GM23338 (cell line): ENCODE measurements at regions not wholly inside any gene's neighbourhood (a gene's known extent, or its start where the extent isn't known, plus 50 kb on each side); places are given as distances from the start of the nearest gene placed in this dataset.
A peak's percentile ranks its signal among the peaks of the same experiment; 100 is the strongest.

Experiments
- ATAC-seq: fragments of 200-7000 bp; cut with Tn5 transposase; 3 replicates; pipeline ENCODE4 v1.9.1; 2020
- DNase-seq: peaks from one replicate; pipeline ENCODE4 v3.0.0-alpha.2; 2015; ENCODE audit warnings: low spot score
- H2AFZ ChIP-seq: fragments of 200-600 bp; sonication (generic); 2 replicates; pipeline ENCODE4 v1.8.0; 2016; ENCODE audit warnings: antibody characterized with exemption, mild to moderate bottlenecking, moderate library complexity
- H3F3A ChIP-seq: fragments of 200-600 bp; sonication (generic); replicated peaks from 2 replicates; pipeline ENCODE4 v1.8.0; 2017; ENCODE audit warnings: antibody characterized with exemption, mixed run types, low read depth
- H3K27ac ChIP-seq: fragments of 200-600 bp; sonication (generic); 2 replicates; pipeline ENCODE4 v1.6.1; 2016; ENCODE audit warnings: low read depth
- H3K27me3 ChIP-seq: fragments of 200-600 bp; sonication (generic); 2 replicates; pipeline ENCODE4 v1.8.0; 2016; ENCODE audit warnings: mild to moderate bottlenecking, mixed run types, moderate library complexity; ENCODE audit not compliant: insufficient read depth
- H3K36me3 ChIP-seq: fragments of 200-600 bp; sonication (generic); 2 replicates; pipeline ENCODE4 v1.8.0; 2016; ENCODE audit warnings: mild to moderate bottlenecking; ENCODE audit not compliant: insufficient read depth
- H3K4me1 ChIP-seq: fragments of 200-600 bp; sonication (generic); 2 replicates; pipeline ENCODE4 v1.8.0; 2016; ENCODE audit warnings: mild to moderate bottlenecking, moderate library complexity; ENCODE audit not compliant: insufficient read depth
- H3K4me2 ChIP-seq: fragments of 200-600 bp; sonication (generic); 2 replicates; pipeline ENCODE4 v1.7.1; 2017; ENCODE audit warnings: mixed run types
- H3K4me3 ChIP-seq: fragments of 200-600 bp; sonication (generic); 2 replicates; pipeline ENCODE4 v1.6.1; 2016; ENCODE audit warnings: mixed run types
- H3K79me2 ChIP-seq: fragments of 200-600 bp; sonication (generic); replicated peaks from 2 replicates; pipeline ENCODE4 v1.8.0; 2017; ENCODE audit warnings: mild to moderate bottlenecking; ENCODE audit not compliant: insufficient read depth
- H3K9me2 ChIP-seq: fragments of 200-600 bp; sonication (generic); 2 replicates; pipeline ENCODE4 v1.8.0; 2017; ENCODE audit not compliant: insufficient read depth
- H4K20me1 ChIP-seq: fragments of 200-600 bp; sonication (generic); replicated peaks from 2 replicates; pipeline ENCODE4 v1.8.0; 2017; ENCODE audit warnings: mild to moderate bottlenecking; ENCODE audit not compliant: insufficient read depth
- H3K27ac Mint-ChIP-seq: 2 replicates; pipeline ENCODE4 v1.8.0; 2020; ENCODE audit warnings: inconsistent platforms, mild to moderate bottlenecking, moderate library complexity, mixed read lengths
- H3K27me3 Mint-ChIP-seq: 3 replicates; pipeline ENCODE4 v1.8.0; 2022; ENCODE audit warnings: low read depth, mild to moderate bottlenecking, moderate library complexity, mixed read lengths, inconsistent platforms; ENCODE audit not compliant: insufficient read depth, poor library complexity
- H3K36me3 Mint-ChIP-seq: 3 replicates; pipeline ENCODE4 v1.8.0; 2021; ENCODE audit warnings: low read depth, mild to moderate bottlenecking, inconsistent platforms, moderate library complexity, mixed read lengths
- H3K4me1 Mint-ChIP-seq: 3 replicates; pipeline ENCODE4 v1.8.0; 2020; ENCODE audit warnings: mild to moderate bottlenecking, inconsistent platforms, mixed read lengths
- H3K4me3 Mint-ChIP-seq: 3 replicates; pipeline ENCODE4 v1.8.0; 2021; ENCODE audit warnings: moderate library complexity, mild to moderate bottlenecking, inconsistent platforms, mixed read lengths
- H3K9me3 Mint-ChIP-seq: 3 replicates; pipeline ENCODE4 v1.8.0; 2020; ENCODE audit warnings: moderate library complexity, mild to moderate bottlenecking, inconsistent platforms, mixed read lengths
- CREB1 ChIP-seq: fragments of 250-450 bp; sonication (Bioruptor Pico); IDR thresholded peaks from 2 replicates; pipeline ENCODE4 v1.5.0; 2020; ENCODE audit warnings: low read depth, mild to moderate bottlenecking, moderate library complexity
- ETS1 ChIP-seq: IDR thresholded peaks from 2 replicates; pipeline ENCODE4 v1.6.1; 2016; ENCODE audit warnings: antibody characterized with exemption
- EZH2 ChIP-seq: fragments of 200-600 bp; sonication (generic); IDR thresholded peaks from one replicate; pipeline ENCODE4 v1.8.0; 2017; ENCODE audit warnings: antibody characterized with exemption, mild to moderate bottlenecking, low read depth; ENCODE audit not compliant: unreplicated experiment
- EZH2phosphoT487 ChIP-seq: fragments of 200-600 bp; sonication (generic); IDR thresholded peaks from one replicate; pipeline ENCODE4 v1.8.1; 2018; ENCODE audit warnings: antibody characterized with exemption; ENCODE audit not compliant: unreplicated experiment
- JUNB ChIP-seq: IDR thresholded peaks from one replicate; pipeline ENCODE4 v1.6.1; 2016; ENCODE audit warnings: antibody characterized with exemption; ENCODE audit not compliant: unreplicated experiment
- NANOG ChIP-seq: IDR thresholded peaks from 2 replicates; pipeline ENCODE4 v1.6.1; 2016; ENCODE audit warnings: antibody characterized with exemption, borderline replicate concordance
- POLR2AphosphoS5 ChIP-seq: IDR thresholded peaks from 2 replicates; pipeline ENCODE4 v1.6.1; 2016; ENCODE audit warnings: antibody characterized with exemption, low read depth
- STAT1 ChIP-seq: IDR thresholded peaks from one replicate; pipeline ENCODE4 v1.6.1; 2016; ENCODE audit warnings: antibody characterized with exemption; ENCODE audit not compliant: unreplicated experiment
- ZNF114 ChIP-seq: fragments of 250-450 bp; sonication (Bioruptor Pico); IDR thresholded peaks from 2 replicates; pipeline ENCODE4 v1.5.0; 2020; ENCODE audit warnings: mild to moderate bottlenecking, moderate library complexity
- ZNF331 ChIP-seq: fragments of 250-450 bp; sonication (Bioruptor Pico); IDR thresholded peaks from 2 replicates; pipeline ENCODE4 v1.5.0; 2020; ENCODE audit warnings: low read depth, mild to moderate bottlenecking, moderate library complexity
- TF ChIP-seq, protein P1 (sequence below): fragments of 250-450 bp; sonication (Bioruptor Pico); IDR thresholded peaks from 2 replicates; pipeline ENCODE4 v1.5.0; 2020; ENCODE audit warnings: mild to moderate bottlenecking, moderate library complexity
- TF ChIP-seq, protein P2 (sequence below), 2 experiments: fragments of 200-600 bp in 1 of 2; sonication (generic) in 1 of 2; conservative IDR thresholded peaks; 2 replicates each; pipeline versions ENCODE4 v1.5.1 to v1.6.1; 2016 to 2017; ENCODE audit warnings: antibody characterized with exemption in 2 of 2, low read depth in 2 of 2, mild to moderate bottlenecking in 2 of 2, moderate library complexity in 1 of 2
- TF ChIP-seq, protein P3 (sequence below): IDR thresholded peaks from one replicate; pipeline ENCODE4 v1.6.1; 2018; ENCODE audit warnings: antibody characterized with exemption; ENCODE audit not compliant: unreplicated experiment

DNA sequence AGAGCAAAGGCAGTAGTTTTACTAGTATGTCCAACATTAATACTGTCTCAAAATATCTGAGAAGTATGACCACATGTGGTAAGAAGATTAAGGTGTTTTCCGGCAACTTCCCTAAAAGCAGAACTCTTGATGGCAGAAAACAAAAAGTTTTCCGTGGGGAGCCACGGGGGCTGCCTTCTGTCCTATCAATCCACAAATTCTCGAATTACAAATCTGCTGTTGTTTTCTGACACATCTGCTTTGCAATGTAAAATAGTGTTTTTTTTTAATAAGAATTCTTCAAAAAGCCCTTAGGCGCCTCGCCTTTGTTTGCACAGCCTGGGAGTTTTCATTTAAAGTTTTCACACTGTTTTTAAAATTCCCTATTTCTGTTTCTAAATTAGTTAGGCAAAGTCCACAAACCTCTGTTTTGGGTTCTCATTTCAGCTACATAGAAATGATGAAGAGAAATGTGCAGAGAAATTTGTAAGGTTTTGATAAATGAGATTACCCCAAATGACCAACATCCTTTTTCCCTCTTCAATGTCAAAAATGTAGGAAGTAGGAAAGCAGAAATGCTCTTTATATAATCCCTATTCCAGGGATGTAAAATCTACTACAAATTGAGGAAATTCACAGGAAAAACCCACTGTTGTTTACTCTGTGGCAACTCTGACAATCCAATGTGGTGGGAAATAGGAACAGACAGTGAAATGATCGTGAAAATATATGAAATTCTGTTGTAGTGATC, 385.8 kb downstream of the ZEB2 start:
- no peaks in the 10 kb centered on the region for H3K36me3 Mint-ChIP-seq
- Histone ChIP-seq H3K4me1 (peaks cover 13% of the 10 kb centered on the region; the same call in 1 of the 2 replicates), H3K9me2 (no peaks in the 10 kb centered on the region), H3K27me3 (peaks cover 12% of the 10 kb centered on the region; the same call in 1 of the 2 replicates), H3K4me2 (peak overlapping the region; percentile 67), H3K36me3 (no peaks in the 10 kb centered on the region), H2AFZ (no peak overlapping the region), H3K4me3 (0 out of 2 replicates have a peak overlapping the region, but pooled peaks have one; percentile 12), H3K27ac (no peak overlapping the region), H3K79me2 (no peaks in the 10 kb centered on the region), H3F3A (no peaks in the 10 kb centered on the region), H4K20me1 (no peaks in the 10 kb centered on the region)
- H3K27me3 Mint-ChIP-seq = no peaks in the 10 kb centered on the region
- TF ChIP-seq, protein P1, sequence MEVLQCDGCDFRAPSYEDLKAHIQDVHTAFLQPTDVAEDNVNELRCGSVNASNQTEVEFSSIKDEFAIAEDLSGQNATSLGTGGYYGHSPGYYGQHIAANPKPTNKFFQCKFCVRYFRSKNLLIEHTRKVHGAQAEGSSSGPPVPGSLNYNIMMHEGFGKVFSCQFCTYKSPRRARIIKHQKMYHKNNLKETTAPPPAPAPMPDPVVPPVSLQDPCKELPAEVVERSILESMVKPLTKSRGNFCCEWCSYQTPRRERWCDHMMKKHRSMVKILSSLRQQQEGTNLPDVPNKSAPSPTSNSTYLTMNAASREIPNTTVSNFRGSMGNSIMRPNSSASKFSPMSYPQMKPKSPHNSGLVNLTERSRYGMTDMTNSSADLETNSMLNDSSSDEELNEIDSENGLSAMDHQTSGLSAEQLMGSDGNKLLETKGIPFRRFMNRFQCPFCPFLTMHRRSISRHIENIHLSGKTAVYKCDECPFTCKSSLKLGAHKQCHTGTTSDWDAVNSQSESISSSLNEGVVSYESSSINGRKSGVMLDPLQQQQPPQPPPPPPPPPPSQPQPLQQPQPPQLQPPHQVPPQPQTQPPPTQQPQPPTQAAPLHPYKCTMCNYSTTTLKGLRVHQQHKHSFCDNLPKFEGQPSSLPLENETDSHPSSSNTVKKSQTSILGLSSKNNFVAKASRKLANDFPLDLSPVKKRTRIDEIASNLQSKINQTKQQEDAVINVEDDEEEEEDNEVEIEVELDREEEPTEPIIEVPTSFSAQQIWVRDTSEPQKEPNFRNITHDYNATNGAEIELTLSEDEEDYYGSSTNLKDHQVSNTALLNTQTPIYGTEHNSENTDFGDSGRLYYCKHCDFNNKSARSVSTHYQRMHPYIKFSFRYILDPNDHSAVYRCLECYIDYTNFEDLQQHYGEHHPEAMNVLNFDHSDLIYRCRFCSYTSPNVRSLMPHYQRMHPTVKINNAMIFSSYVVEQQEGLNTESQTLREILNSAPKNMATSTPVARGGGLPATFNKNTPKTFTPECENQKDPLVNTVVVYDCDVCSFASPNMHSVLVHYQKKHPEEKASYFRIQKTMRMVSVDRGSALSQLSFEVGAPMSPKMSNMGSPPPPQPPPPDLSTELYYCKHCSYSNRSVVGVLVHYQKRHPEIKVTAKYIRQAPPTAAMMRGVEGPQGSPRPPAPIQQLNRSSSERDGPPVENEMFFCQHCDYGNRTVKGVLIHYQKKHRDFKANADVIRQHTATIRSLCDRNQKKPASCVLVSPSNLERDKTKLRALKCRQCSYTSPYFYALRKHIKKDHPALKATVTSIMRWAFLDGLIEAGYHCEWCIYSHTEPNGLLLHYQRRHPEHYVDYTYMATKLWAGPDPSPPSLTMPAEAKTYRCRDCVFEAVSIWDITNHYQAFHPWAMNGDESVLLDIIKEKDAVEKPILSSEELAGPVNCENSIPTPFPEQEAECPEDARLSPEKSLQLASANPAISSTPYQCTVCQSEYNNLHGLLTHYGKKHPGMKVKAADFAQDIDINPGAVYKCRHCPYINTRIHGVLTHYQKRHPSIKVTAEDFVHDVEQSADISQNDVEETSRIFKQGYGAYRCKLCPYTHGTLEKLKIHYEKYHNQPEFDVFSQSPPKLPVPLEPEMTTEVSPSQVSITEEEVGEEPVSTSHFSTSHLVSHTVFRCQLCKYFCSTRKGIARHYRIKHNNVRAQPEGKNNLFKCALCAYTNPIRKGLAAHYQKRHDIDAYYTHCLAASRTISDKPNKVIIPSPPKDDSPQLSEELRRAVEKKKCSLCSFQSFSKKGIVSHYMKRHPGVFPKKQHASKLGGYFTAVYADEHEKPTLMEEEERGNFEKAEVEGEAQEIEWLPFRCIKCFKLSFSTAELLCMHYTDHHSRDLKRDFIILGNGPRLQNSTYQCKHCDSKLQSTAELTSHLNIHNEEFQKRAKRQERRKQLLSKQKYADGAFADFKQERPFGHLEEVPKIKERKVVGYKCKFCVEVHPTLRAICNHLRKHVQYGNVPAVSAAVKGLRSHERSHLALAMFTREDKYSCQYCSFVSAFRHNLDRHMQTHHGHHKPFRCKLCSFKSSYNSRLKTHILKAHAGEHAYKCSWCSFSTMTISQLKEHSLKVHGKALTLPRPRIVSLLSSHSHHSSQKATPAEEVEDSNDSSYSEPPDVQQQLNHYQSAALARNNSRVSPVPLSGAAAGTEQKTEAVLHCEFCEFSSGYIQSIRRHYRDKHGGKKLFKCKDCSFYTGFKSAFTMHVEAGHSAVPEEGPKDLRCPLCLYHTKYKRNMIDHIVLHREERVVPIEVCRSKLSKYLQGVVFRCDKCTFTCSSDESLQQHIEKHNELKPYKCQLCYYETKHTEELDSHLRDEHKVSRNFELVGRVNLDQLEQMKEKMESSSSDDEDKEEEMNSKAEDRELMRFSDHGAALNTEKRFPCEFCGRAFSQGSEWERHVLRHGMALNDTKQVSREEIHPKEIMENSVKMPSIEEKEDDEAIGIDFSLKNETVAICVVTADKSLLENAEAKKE = no peak
- TF ChIP-seq JUNB (no peak), ETS1 (no peak), CREB1 (no peak), EZH2phosphoT487 (no peak), EZH2 (no peak), ZNF331 (CRISPR knock-in tag) (no peak), NANOG (no peak; the same call in 1 of the 2 replicates), STAT1 (no peak), ZNF114 (CRISPR knock-in tag) (no peak), POLR2AphosphoS5 (no peak)
- TF ChIP-seq, protein P2, sequence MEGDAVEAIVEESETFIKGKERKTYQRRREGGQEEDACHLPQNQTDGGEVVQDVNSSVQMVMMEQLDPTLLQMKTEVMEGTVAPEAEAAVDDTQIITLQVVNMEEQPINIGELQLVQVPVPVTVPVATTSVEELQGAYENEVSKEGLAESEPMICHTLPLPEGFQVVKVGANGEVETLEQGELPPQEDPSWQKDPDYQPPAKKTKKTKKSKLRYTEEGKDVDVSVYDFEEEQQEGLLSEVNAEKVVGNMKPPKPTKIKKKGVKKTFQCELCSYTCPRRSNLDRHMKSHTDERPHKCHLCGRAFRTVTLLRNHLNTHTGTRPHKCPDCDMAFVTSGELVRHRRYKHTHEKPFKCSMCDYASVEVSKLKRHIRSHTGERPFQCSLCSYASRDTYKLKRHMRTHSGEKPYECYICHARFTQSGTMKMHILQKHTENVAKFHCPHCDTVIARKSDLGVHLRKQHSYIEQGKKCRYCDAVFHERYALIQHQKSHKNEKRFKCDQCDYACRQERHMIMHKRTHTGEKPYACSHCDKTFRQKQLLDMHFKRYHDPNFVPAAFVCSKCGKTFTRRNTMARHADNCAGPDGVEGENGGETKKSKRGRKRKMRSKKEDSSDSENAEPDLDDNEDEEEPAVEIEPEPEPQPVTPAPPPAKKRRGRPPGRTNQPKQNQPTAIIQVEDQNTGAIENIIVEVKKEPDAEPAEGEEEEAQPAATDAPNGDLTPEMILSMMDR (conservative IDR thresholded peaks at IDR 0.05; ENCODE audit: low read depth in 2 of 2) = no peak
- TF ChIP-seq, protein P3, sequence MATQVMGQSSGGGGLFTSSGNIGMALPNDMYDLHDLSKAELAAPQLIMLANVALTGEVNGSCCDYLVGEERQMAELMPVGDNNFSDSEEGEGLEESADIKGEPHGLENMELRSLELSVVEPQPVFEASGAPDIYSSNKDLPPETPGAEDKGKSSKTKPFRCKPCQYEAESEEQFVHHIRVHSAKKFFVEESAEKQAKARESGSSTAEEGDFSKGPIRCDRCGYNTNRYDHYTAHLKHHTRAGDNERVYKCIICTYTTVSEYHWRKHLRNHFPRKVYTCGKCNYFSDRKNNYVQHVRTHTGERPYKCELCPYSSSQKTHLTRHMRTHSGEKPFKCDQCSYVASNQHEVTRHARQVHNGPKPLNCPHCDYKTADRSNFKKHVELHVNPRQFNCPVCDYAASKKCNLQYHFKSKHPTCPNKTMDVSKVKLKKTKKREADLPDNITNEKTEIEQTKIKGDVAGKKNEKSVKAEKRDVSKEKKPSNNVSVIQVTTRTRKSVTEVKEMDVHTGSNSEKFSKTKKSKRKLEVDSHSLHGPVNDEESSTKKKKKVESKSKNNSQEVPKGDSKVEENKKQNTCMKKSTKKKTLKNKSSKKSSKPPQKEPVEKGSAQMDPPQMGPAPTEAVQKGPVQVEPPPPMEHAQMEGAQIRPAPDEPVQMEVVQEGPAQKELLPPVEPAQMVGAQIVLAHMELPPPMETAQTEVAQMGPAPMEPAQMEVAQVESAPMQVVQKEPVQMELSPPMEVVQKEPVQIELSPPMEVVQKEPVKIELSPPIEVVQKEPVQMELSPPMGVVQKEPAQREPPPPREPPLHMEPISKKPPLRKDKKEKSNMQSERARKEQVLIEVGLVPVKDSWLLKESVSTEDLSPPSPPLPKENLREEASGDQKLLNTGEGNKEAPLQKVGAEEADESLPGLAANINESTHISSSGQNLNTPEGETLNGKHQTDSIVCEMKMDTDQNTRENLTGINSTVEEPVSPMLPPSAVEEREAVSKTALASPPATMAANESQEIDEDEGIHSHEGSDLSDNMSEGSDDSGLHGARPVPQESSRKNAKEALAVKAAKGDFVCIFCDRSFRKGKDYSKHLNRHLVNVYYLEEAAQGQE = no peak
- no peak overlapping the region for H3K4me3 Mint-ChIP-seq
- ATAC-seq (no peak), DNase-seq (peak; percentile 7)
- H3K27ac Mint-ChIP-seq = no peak overlapping the region
- H3K4me1 Mint-ChIP-seq = peaks cover 5% of the 10 kb centered on the region; the same call in 2 of the 3 replicates
- H3K9me3 Mint-ChIP-seq = no peaks in the 10 kb centered on the region
